Stimulated activated CD8-positive, alpha-beta memory T cell treated with anti-CD3 and anti-CD28 coated beads, Interleukin-4, amount 100 ng/mL, for 24 hours (primary cell): ENCODE measurements at regions not wholly inside any gene's neighbourhood (a gene's known extent, or its start where the extent isn't known, plus 50 kb on each side); places are given as distances from the start of the nearest gene placed in this dataset.

ENCODE experiments used
- DNase-seq: peaks from one replicate; pipeline ENCODE4 v3.0.0-alpha.2; 2020; ENCODE audit warnings: low read depth

- no peak for DNase-seq
Measured at GRCh38 chr12:65624554-65625086, 199.7 kb upstream of the HMGA2 start.

DNA sequence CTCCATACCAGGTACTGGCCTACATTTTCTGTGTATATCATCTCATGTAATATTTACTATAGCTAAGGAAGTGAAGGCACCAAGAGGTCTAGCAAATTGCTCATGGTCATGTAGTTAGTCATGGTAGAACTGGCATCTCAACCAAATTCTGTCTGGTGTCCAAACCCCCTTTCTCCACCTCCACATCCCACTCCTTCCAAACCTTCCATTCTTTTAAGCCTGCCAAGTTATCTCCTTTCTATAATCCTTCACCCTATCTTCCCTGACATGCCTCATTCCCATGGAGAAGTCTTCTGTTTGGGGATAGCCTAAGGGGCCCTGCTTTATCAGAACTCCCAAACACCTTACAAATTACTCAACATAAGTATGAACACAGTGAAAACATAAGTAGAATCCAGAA, 196.2 kb upstream of the HMGA2 start:
- DNase-seq: no peak

DNA sequence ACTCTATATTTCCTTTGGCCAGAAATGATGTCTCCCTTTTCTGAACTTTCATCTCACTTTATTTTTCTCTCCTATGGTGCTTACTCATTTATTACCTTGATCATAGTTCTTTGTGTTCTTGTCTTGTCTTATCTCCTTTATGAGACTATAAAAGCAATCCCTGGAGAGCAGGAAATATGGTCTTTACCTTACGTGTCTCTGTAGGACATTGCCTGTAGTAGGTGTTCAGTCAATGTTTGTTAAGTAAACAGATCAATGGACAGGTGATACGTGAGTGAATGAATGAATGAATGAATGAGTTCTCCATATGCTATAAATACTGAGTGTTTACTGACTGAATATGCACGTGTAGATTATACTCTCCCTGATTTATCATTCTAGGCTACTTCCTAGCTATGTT, 193.7 kb upstream of the HMGA2 start:
- no peak for DNase-seq

DNA sequence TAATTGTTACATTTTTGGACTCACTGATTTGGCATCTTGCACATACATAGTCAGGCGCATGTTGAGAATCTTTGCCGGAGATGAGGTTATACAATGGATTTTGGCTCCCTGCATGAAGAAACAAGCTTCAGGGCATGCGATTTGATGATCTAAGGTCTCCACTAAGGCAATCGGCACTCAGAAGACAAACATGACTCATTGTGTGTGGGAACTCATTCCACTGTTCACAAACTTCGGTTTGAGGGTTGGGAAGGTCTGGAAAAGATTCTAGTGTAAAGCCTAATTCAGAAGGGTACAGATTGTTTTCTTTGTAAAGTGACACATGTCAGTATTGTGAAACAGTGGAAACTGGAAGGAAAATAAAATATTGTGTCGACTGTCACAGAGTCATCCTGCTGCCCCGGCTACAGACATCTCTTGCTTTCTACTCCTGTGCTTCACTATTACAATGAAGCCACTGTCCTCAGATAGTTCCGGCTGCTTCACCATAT, 192.6 kb upstream of the HMGA2 start:
- DNase-seq: no peak

- no peak for DNase-seq
Measured at GRCh38 chr12:65632131-65632855, 192.0 kb upstream of the HMGA2 start.

DNA sequence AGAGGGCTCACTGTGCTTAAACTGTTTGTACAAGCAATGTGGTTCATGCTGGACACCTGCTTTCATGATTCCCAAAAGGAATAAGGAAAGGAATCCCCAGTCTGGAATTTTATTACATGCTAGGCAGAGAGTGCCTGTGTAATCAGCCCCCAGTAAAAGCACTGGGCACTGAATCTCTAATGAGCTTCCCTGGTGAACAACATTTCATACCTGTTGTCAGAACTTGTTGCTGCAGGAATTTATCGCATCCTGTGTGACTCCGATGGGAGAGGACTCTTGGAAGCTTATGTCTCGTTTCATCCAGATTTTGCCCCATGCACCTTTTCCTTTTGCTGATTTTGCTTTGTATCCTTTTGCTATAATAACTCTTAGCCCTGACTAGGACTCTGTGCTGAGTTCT, 190.2 kb upstream of the HMGA2 start:
- no peak for DNase-seq

GRCh38 chr12:65634626-65635331, 189.5 kb upstream of the HMGA2 start:
- DNase-seq: no peak

GRCh38 chr12:65636436-65636835, 187.8 kb upstream of the HMGA2 start:
- no peak for DNase-seq

DNA sequence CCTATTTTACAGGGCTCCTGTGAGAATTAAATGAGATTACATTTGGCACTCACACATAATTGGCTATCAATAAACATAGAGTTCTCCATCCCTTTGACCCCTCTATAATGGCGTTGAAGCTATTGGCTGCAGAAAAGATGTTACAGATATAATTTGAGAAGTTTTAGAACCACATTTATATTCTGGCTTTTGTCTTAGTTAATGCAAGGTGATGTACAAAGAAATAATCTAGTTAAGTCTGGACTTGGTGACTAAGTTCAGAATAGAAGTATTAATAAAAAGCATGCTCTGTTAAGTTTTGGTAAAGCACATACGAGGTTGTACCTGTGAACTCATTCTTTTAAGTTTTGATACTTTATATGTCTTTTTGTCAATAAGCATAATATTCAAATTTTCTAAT, 187.1 kb upstream of the HMGA2 start:
- DNase-seq: no peak

- no peak for DNase-seq
Measured at GRCh38 chr12:65637774-65638173, 186.5 kb upstream of the HMGA2 start.

DNA sequence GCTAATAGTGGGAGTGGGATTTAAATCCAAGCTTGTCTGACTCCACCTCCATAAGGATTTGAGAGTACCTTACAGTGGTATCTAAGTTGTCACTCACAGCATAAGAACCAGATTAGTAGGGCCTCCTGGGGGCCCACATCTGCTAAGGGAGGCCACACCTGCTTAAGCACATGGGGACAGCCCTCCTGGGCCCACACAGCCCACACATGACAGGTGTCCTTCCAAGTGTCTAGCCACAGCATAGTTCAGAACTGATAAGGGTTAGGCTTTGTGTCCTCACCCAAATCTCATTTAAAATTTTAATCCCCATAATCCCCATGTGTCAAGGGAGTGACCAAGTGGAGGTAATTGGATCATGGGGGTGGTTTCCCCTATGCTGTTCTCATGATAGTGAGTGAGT, 186.0 kb upstream of the HMGA2 start:
- DNase-seq: no peak

DNA sequence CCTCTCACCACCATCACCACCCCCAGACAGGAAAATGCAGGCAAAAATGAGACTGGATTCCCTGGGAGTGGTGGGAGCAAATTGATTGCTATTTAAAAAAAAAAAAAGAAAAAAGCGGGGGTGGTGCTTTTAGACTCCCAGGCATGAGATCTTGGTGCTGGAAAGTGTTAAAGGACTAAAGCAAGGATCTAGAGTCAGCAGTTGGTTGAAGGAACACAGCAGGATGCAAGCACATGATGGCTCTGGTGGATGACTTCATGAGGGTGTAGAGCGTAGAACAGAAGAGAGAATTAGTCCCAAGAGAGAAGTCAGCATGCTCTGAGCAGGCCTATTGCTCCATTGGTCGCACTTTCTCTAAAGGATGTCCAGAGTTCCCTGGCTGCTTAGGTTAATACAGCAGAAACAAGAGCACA, 183.8 kb upstream of the HMGA2 start:
- DNase-seq: no peak

GRCh38 chr12:65642061-65642661, 182.1 kb upstream of the HMGA2 start:
- DNase-seq: no peak

DNA sequence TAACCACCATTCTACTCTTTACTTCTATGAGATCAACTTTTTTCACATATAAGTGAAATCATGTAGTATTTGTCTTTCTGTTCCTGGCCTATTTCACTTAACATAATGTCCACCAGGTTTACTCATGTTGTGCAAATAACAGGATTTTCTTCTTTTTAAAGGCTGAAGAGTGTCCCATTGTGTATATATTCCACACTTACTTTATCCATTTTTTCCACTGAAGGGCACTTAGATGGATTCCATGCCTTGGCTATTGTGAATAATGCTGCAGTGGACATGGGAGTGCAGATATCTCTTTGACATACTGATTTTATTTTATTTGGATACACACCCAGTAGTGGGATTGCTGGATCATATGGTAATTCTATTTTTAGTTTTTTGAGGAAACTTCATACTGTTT, 181.1 kb upstream of the HMGA2 start:
- no peak for DNase-seq

GRCh38 chr12:65643595-65644386, 180.5 kb upstream of the HMGA2 start:
- DNase-seq: no peak

- DNase-seq: no peak
Measured at GRCh38 chr12:65646127-65646643, 178.1 kb upstream of the HMGA2 start.

GRCh38 chr12:65647074-65647473, 177.2 kb upstream of the HMGA2 start:
- no peak for DNase-seq

DNA sequence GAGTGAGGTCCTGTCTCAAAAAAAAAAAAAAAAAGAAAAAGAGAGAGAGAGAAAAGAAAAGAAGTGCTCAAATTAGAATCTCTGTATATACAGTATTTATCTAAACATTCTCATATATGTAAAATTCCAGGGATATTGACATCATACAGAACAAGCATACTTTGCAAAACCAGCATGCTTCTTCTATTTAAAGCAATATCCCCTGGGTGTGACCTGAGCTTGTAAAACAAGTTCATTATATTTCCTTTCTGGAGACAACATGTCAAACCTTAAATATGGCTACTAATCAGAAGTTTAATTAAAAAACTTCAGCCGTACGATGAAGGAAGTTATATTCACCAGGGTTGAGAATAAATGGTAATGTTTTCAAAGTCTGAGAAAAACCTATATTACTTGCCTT, 175.8 kb upstream of the HMGA2 start:
- no peak for DNase-seq

- no peak for DNase-seq
Measured at GRCh38 chr12:65649126-65649525, 175.2 kb upstream of the HMGA2 start.

GRCh38 chr12:65651060-65651459, 173.2 kb upstream of the HMGA2 start:
- DNase-seq: no peak

GRCh38 chr12:65653321-65653720, 171.0 kb upstream of the HMGA2 start:
- DNase-seq: no peak
